ENCODE measurements at regions not wholly inside any gene's neighbourhood (a gene's known extent, or its start where the extent isn't known, plus 50 kb on each side); places are given as distances from the start of the nearest gene placed in this dataset.

- peak in 3 of 4 donors; percentile 55 to 79 (median 63) for ATAC-seq
- no peak for TF ChIP-seq CTCF (IDR thresholded peaks at IDR 0.05)
- DNase-seq: no peak
- Histone ChIP-seq H3K27ac (no peak overlapping the region), H3K4me3 (no peak overlapping the region), H3K9me3 (no peaks in the 10 kb centered on the region), H3K27me3 (no peaks in the 10 kb centered on the region), H3K36me3 (no peaks in the 10 kb centered on the region), H3K4me1 (peaks cover 0 to 8% (median 7%) of the 10 kb centered on the region in 3 donors)
- no peak for FAIRE-seq
- WGBS, 2 donors: 25 to 30% methylated on average over 3 of the region's 3 CpGs
- intact Hi-C loops (cut with DNase I): no loop called here
Observed at GRCh38 chr9:80605793-80606192, 1034.0 kb downstream of the TLE4 start.

GRCh38 chr9:80605129-80605528, 1033.4 kb downstream of the TLE4 start:
- H3K27me3 ChIP-seq: no peaks in the 10 kb centered on the region
- intact Hi-C loops (cut with DNase I): no loop called here
- TF ChIP-seq CTCF (IDR thresholded peaks at IDR 0.05): peak in 3 of 4 donors; percentile 13 to 17 (median 15)
- DNase-seq (no peak), FAIRE-seq (no peak), ATAC-seq (peak in 3 of 4 donors; percentile 79 to 91 (median 79))
- H3K4me3 ChIP-seq: no peak overlapping the region
- H3K4me1 ChIP-seq: peaks cover 0 to 8% (median 7%) of the 10 kb centered on the region in 3 donors
- no peak overlapping the region for H3K27ac ChIP-seq
- no peaks in the 10 kb centered on the region for H3K9me3 ChIP-seq
- no peaks in the 10 kb centered on the region for H3K36me3 ChIP-seq
- 22 to 24% methylated on average over 2 of the region's 2 CpGs for WGBS, 2 donors

- DNase-seq: no peak
- H3K27ac ChIP-seq: no peak overlapping the region
- H3K9me3 ChIP-seq: no peaks in the 10 kb centered on the region
- no peaks in the 10 kb centered on the region for H3K27me3 ChIP-seq
- no peak overlapping the region for H3K4me3 ChIP-seq
- H3K36me3 ChIP-seq: no peaks in the 10 kb centered on the region
- H3K4me1 ChIP-seq: peaks cover 0 to 8% (median 7%) of the 10 kb centered on the region in 3 donors
- TF ChIP-seq CTCF (IDR thresholded peaks at IDR 0.05): no peak
- WGBS, 2 donors: 69 to 71% methylated on average over 5 of the region's 5 CpGs
- intact Hi-C loops (cut with DNase I): no loop called here
- FAIRE-seq: no peak
- no peak for ATAC-seq
Observed at GRCh38 chr9:80602291-80602690, 1030.5 kb downstream of the TLE4 start.

- Histone ChIP-seq H3K4me1 (no peaks in the 10 kb centered on the region), H3K4me3 (no peak overlapping the region), H3K27ac (no peak overlapping the region), H3K27me3 (no peaks in the 10 kb centered on the region), H3K9me3 (no peaks in the 10 kb centered on the region), H3K36me3 (no peaks in the 10 kb centered on the region)
- no peak for ATAC-seq
- intact Hi-C loops (cut with DNase I): no loop called here
- no peak for FAIRE-seq
- no peak for TF ChIP-seq CTCF (IDR thresholded peaks at IDR 0.05)
- no peak for DNase-seq
Observed at GRCh38 chr9:80596579-80596978, 1024.8 kb downstream of the TLE4 start.

- WGBS, 2 donors: 75 to 89% methylated on average over 4 of the region's 4 CpGs
- Histone ChIP-seq H3K27me3 (no peaks in the 10 kb centered on the region), H3K4me3 (no peak overlapping the region), H3K27ac (no peak overlapping the region), H3K4me1 (no peaks in the 10 kb centered on the region), H3K36me3 (no peaks in the 10 kb centered on the region), H3K9me3 (no peaks in the 10 kb centered on the region)
- ATAC-seq (no peak), FAIRE-seq (no peak), DNase-seq (no peak)
- intact Hi-C loops (cut with DNase I): no loop called here
- no peak for TF ChIP-seq CTCF (IDR thresholded peaks at IDR 0.05)
Observed at GRCh38 chr9:80595192-80595591, 1023.4 kb downstream of the TLE4 start.

All from pancreas (tissue), 10 donors.